BJ (cell line): ENCODE measurements at regions not wholly inside any gene's neighbourhood (a gene's known extent, or its start where the extent isn't known, plus 50 kb on each side); places are given as distances from the start of the nearest gene placed in this dataset.

Source experiments
- CTCF ChIA-PET: fragments of 350-600 bp; formaldehyde crosslinking; extraction: SDS; loops from one replicate; lab custom pipeline; 2021; ENCODE audit warnings: antibody characterized with exemption, inconsistent platforms; lab: Yijun Ruan, JAX
- POLR2A ChIA-PET: fragments of 300-600 bp; sonication (Branson Sonifier 250); formaldehyde crosslinking; extraction: SDS; loops from one replicate; lab custom pipeline; 2021; ENCODE audit warnings: antibody characterized with exemption; lab: Charles Lee
- DNase-seq: peaks from one replicate; pipeline ENCODE4 v3.0.0-alpha.2; 2011; ENCODE audit warnings: low read depth
- H3K27me3 ChIP-seq: 2 replicates; pipeline ENCODE4 v1.6.0; 2011; ENCODE audit warnings: low read length; ENCODE audit not compliant: control insufficient read depth, insufficient read depth
- H3K36me3 ChIP-seq: 2 replicates; pipeline ENCODE4 v1.5.1; 2011; ENCODE audit warnings: low read length; ENCODE audit not compliant: control insufficient read depth, insufficient read depth
- H3K4me3 ChIP-seq: 2 replicates; pipeline ENCODE4 v1.5.1; 2011; ENCODE audit warnings: low read depth, mild to moderate bottlenecking, control low read depth, low read length
- TF ChIP-seq, protein P1 (sequence below): IDR thresholded peaks from 2 replicates; pipeline ENCODE4 v1.5.1; 2011; ENCODE audit warnings: low read depth, mild to moderate bottlenecking, control low read depth, inconsistent platforms, low read length, moderate library complexity; ENCODE audit not compliant: insufficient read depth

DNA sequence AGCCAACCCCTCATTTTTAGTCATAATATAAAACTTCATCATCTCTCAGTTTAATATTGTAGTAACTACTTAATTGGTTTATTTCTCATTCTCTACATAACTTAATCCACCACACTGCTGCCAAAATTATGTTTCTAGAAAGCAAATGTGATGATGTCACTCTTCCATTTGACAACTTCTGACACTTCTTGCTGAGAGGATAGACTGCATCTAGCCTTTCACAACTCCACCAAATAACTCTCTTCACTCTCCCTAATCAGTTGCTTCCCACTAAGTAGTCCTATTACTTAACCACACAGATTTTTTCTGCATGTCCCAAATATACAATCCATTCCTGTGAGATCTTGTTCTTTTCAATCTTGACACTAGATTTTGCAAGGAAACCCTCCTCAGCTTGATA is 951.3 kb downstream of the EPHA7 start:
- ChIA-PET POLR2A (no interaction called here), CTCF (no interaction called here)
- TF ChIP-seq, protein P1, sequence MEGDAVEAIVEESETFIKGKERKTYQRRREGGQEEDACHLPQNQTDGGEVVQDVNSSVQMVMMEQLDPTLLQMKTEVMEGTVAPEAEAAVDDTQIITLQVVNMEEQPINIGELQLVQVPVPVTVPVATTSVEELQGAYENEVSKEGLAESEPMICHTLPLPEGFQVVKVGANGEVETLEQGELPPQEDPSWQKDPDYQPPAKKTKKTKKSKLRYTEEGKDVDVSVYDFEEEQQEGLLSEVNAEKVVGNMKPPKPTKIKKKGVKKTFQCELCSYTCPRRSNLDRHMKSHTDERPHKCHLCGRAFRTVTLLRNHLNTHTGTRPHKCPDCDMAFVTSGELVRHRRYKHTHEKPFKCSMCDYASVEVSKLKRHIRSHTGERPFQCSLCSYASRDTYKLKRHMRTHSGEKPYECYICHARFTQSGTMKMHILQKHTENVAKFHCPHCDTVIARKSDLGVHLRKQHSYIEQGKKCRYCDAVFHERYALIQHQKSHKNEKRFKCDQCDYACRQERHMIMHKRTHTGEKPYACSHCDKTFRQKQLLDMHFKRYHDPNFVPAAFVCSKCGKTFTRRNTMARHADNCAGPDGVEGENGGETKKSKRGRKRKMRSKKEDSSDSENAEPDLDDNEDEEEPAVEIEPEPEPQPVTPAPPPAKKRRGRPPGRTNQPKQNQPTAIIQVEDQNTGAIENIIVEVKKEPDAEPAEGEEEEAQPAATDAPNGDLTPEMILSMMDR = no peak
- H3K36me3 ChIP-seq = no peaks in the 10 kb centered on the region
- H3K27me3 ChIP-seq = no peaks in the 10 kb centered on the region
- DNase-seq = no peak
- H3K4me3 ChIP-seq = no peak overlapping the region

DNA sequence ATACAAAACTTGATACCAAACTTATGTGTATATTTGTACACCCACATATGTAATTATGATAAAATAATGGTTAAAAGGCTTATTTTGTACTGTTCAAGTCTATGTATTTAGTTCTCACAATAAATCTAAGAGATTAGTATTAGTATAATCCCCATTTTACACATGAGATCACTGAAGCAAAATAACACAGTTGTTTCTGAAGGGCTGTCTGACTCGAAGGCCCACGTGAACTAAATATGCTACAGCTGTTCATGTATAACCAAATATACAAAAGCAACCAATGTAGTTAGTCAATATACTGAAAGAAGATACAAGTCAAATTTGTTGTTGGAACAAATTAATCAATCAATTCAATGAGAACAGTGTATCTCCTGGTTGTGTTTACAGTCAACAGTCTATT is 959.2 kb downstream of the EPHA7 start:
- no peak overlapping the region for H3K4me3 ChIP-seq
- DNase-seq = no peak
- no peaks in the 10 kb centered on the region for H3K27me3 ChIP-seq
- H3K36me3 ChIP-seq = no peaks in the 10 kb centered on the region
- CTCF ChIA-PET = no interaction called here
- TF ChIP-seq, protein P1 = no peak
- POLR2A ChIA-PET = no interaction called here

DNA sequence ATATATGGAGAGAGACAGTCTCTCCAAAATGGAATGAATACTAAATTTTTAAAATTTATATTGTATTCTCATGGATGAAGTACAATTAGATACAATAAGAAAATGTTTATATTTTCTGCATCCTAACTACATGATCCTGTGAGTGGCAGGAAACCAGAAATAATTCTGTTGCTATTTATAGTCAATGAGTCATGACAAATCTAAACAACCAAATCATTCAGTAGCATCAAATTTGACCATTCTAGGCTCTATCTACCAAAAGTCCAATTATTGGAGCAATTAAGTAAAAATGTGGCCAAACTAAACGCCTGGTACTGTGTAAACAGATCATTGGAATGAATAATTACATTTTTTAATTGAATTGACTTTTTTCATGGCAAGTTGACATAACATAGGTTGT is 959.8 kb downstream of the EPHA7 start:
- Histone ChIP-seq H3K4me3 (no peak overlapping the region), H3K36me3 (no peaks in the 10 kb centered on the region), H3K27me3 (no peaks in the 10 kb centered on the region)
- CTCF ChIA-PET = no interaction called here
- POLR2A ChIA-PET = no interaction called here
- TF ChIP-seq, protein P1 = no peak
- DNase-seq = no peak

DNA sequence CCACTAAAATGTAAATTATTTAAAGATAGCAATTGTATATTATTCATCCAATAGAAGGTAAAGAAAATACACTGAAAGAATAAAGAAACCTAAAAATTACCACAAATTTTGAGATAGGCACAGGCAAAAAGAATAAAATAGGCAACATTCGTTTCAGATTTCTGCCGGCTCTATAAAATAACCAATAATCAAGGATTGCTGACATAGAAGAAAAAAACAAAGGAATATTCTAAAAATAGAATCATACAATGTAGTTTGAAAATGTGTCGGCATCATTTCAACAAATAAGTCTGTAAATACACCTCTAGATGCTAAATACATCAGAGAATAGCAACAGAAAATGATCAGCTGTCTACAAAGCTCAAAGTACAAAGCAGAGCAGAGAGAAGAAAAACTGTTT is 973.3 kb downstream of the EPHA7 start:
- no peak overlapping the region for H3K4me3 ChIP-seq
- TF ChIP-seq, protein P1 = no peak
- ChIA-PET POLR2A (no interaction called here), CTCF (no interaction called here)
- H3K27me3 ChIP-seq = no peaks in the 10 kb centered on the region
- no peak for DNase-seq
- H3K36me3 ChIP-seq = no peaks in the 10 kb centered on the region

DNA sequence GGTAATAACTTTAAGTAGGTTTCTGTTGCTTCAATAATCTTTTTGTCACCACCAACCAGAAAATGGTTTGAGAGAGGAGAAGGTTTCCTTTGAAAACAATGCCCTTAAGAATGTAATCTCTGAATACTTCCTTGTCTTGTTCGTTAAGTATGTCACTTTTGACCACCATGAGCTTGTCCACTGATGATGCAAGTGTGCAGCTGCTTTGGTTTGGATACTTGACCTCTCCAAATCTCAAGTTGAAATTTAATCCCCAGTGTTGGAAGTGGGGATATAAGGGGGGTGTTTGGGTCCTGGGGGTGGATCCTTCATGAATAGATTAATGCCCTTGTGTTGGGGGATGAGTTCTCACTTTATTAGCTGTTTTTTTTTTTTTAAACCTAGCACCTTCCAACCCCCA is 985.4 kb downstream of the EPHA7 start:
- H3K4me3 ChIP-seq = no peak overlapping the region
- TF ChIP-seq, protein P1 = no peak
- ChIA-PET POLR2A (no interaction called here), CTCF (no interaction called here)
- H3K27me3 ChIP-seq = no peaks in the 10 kb centered on the region
- H3K36me3 ChIP-seq = no peaks in the 10 kb centered on the region
- no peak for DNase-seq
